NCI-H2029 treated with DMSO at 0.1 percent for 48 hours (cell line): ENCODE measurements at regions not wholly inside any gene's neighbourhood (a gene's known extent, or its start where the extent isn't known, plus 50 kb on each side); places are given as distances from the start of the nearest gene placed in this dataset.
A peak's percentile ranks its signal among the peaks of the same experiment; 100 is the strongest.

Experiments
- DNase-seq: peaks from one replicate; lab custom pipeline; 2025; lab: John Stamatoyannopoulos, UW

GRCh38 chr2:30339071-30339470 is 107.7 kb downstream of the LBH start:
- DNase-seq = no peak

- DNase-seq = no peak
Measured at GRCh38 chr2:30341500-30342267, 105.4 kb upstream of the LCLAT1 start.

GRCh38 chr2:30346471-30347169 is 100.4 kb upstream of the LCLAT1 start:
- no peak for DNase-seq

GRCh38 chr2:30348825-30349224 is 98.2 kb upstream of the LCLAT1 start:
- DNase-seq = no peak

GRCh38 chr2:30349691-30350090 is 97.4 kb upstream of the LCLAT1 start:
- DNase-seq = no peak

GRCh38 chr2:30351116-30351515 is 95.9 kb upstream of the LCLAT1 start:
- DNase-seq = no peak

GRCh38 chr2:30351949-30352348 is 95.1 kb upstream of the LCLAT1 start:
- DNase-seq = no peak

GRCh38 chr2:30354150-30354549 is 92.9 kb upstream of the LCLAT1 start:
- DNase-seq = no peak

GRCh38 chr2:30354621-30355020 is 92.4 kb upstream of the LCLAT1 start:
- no peak for DNase-seq

- no peak for DNase-seq
Measured at GRCh38 chr2:30355306-30355705, 91.7 kb upstream of the LCLAT1 start.

GRCh38 chr2:30356071-30356470 is 91.0 kb upstream of the LCLAT1 start:
- DNase-seq = no peak

- DNase-seq = no peak
Measured at GRCh38 chr2:30356776-30357175, 90.3 kb upstream of the LCLAT1 start.

- DNase-seq = no peak
Measured at GRCh38 chr2:30358351-30358750, 88.7 kb upstream of the LCLAT1 start.

GRCh38 chr2:30358842-30359241 is 88.2 kb upstream of the LCLAT1 start:
- DNase-seq = no peak

GRCh38 chr2:30359644-30360167 is 87.3 kb upstream of the LCLAT1 start:
- peak; percentile 17 for DNase-seq

GRCh38 chr2:30361751-30362394 is 85.2 kb upstream of the LCLAT1 start:
- DNase-seq = no peak

GRCh38 chr2:30362468-30363081 is 84.5 kb upstream of the LCLAT1 start:
- no peak for DNase-seq

- DNase-seq = no peak
Measured at GRCh38 chr2:30363406-30363805, 83.6 kb upstream of the LCLAT1 start.

GRCh38 chr2:30365201-30365600 is 81.8 kb upstream of the LCLAT1 start:
- DNase-seq = no peak

GRCh38 chr2:30366199-30366691 is 80.8 kb upstream of the LCLAT1 start:
- no peak for DNase-seq

GRCh38 chr2:30367232-30368070 is 79.6 kb upstream of the LCLAT1 start:
- DNase-seq = no peak
